OCI-LY7 (cell line): ENCODE measurements at regions not wholly inside any gene's neighbourhood (a gene's known extent, or its start where the extent isn't known, plus 50 kb on each side); places are given as distances from the start of the nearest gene placed in this dataset.

Source experiments
- CTCF ChIP-seq: fragments of 200-600 bp; sonication (generic); conservative IDR thresholded peaks from 2 replicates; pipeline ENCODE4 v1.5.1; 2014; ENCODE audit warnings: mild to moderate bottlenecking, antibody characterized with exemption, low read length, moderate library complexity, mixed read lengths
- EZH2phosphoT487 ChIP-seq: fragments of 200-600 bp; sonication (generic); IDR thresholded peaks from 2 replicates; pipeline ENCODE4 v1.6.1; 2018; ENCODE audit warnings: low read depth, borderline replicate concordance, mild to moderate bottlenecking, mixed run types, antibody characterized with exemption, low read length, moderate library complexity, mixed read lengths

- TF ChIP-seq CTCF (no peak), EZH2phosphoT487 (no peak)
Observed at GRCh38 chr5:135115591-135115990, 81.6 kb upstream of the PITX1 start.
